ENCODE measurements at regions not wholly inside any gene's neighbourhood (a gene's known extent, or its start where the extent isn't known, plus 50 kb on each side); places are given as distances from the start of the nearest gene placed in this dataset.
A peak's percentile ranks its signal among the peaks of the same experiment; 100 is the strongest.

- 90 to 92% methylated on average over 5 of the region's 5 CpGs for WGBS, 2 donors
- H3K4me3 ChIP-seq (ENCODE audit: low read depth, poor library complexity, severe bottlenecking), result no peak overlapping the region
- intact Hi-C loops (cut with DNase I; ENCODE audit: low total_unique reads), result no loop called here
- TF ChIP-seq CTCF (IDR thresholded peaks at IDR 0.05) (no peak), POLR2A (IDR thresholded peaks at IDR 0.05) (no peak)
- DNase-seq (ENCODE audit: low spot score in 2 of 2), result no peak
These were observed 105.9 kb upstream of the GJB6 start for GRCh38 chr13:20337884-20338551.

- intact Hi-C loops (cut with DNase I; ENCODE audit: low total_unique reads), result no loop called here
- WGBS, 2 donors, result 78 to 88% methylated on average over 4 of the region's 4 CpGs
- no peak overlapping the region for H3K4me3 ChIP-seq (ENCODE audit: low read depth, poor library complexity, severe bottlenecking)
- no peak for TF ChIP-seq POLR2A (IDR thresholded peaks at IDR 0.05)
- no peak for TF ChIP-seq CTCF (IDR thresholded peaks at IDR 0.05)
- no peak for DNase-seq (ENCODE audit: low spot score in 2 of 2)
These were observed 104.6 kb upstream of the GJB6 start for GRCh38 chr13:20336761-20337160.

GRCh38 chr13:20334309-20334708 is 102.2 kb upstream of the GJB6 start:
- 86 to 96% methylated on average over 6 of the region's 6 CpGs for WGBS, 2 donors
- no peak overlapping the region for H3K4me3 ChIP-seq (ENCODE audit: low read depth, poor library complexity, severe bottlenecking)
- intact Hi-C loops (cut with DNase I; ENCODE audit: low total_unique reads), result no loop called here
- DNase-seq (ENCODE audit: low spot score in 2 of 2), result no peak
- TF ChIP-seq POLR2A (IDR thresholded peaks at IDR 0.05), result no peak
- TF ChIP-seq CTCF (IDR thresholded peaks at IDR 0.05), result no peak

- peak in 1 of 2 donors; percentile 40 for DNase-seq (ENCODE audit: low spot score in 2 of 2)
- TF ChIP-seq POLR2A (IDR thresholded peaks at IDR 0.05) (no peak), CTCF (IDR thresholded peaks at IDR 0.05) (no peak)
- intact Hi-C loops (cut with DNase I; ENCODE audit: low total_unique reads), result no loop called here
These were observed 100.4 kb upstream of the GJB6 start for GRCh38 chr13:20332361-20333096.

GRCh38 chr13:20331949-20332348 is 99.8 kb upstream of the GJB6 start:
- intact Hi-C loops (cut with DNase I; ENCODE audit: low total_unique reads), result no loop called here
- no peak overlapping the region for H3K4me3 ChIP-seq (ENCODE audit: low read depth, poor library complexity, severe bottlenecking)
- TF ChIP-seq POLR2A (IDR thresholded peaks at IDR 0.05), result no peak
- TF ChIP-seq CTCF (IDR thresholded peaks at IDR 0.05), result no peak
- no peak for DNase-seq (ENCODE audit: low spot score in 2 of 2)
- WGBS, 2 donors, result 73 to 75% methylated on average over 7 of the region's 7 CpGs

More at GRCh38 chr13:20332361-20333096, 100.4 kb upstream of the GJB6 start:
- no peak overlapping the region for H3K4me3 ChIP-seq (ENCODE audit: low read depth, poor library complexity, severe bottlenecking)
- 47 to 48% methylated on average over 7 of the region's 7 CpGs for WGBS, 2 donors

All from lower leg skin (tissue), 4 donors.